ENCODE measurements at regions not wholly inside any gene's neighbourhood (a gene's known extent, or its start where the extent isn't known, plus 50 kb on each side); places are given as distances from the start of the nearest gene placed in this dataset.

- no peak for TF ChIP-seq MAX (IDR thresholded peaks at IDR 0.05)
- TF ChIP-seq RAD21 (IDR thresholded peaks at IDR 0.05), result no peak
- no peak for TF ChIP-seq YY1 (IDR thresholded peaks at IDR 0.05)
- no peak for TF ChIP-seq CTCF (IDR thresholded peaks at IDR 0.05; ENCODE audit: low read depth, low read length, missing input control)
- TF ChIP-seq JUND (IDR thresholded peaks at IDR 0.05), result no peak
- no peak for TF ChIP-seq TAF1 (conservative IDR thresholded peaks at IDR 0.05)
- TF ChIP-seq REST (IDR thresholded peaks at IDR 0.05), result no peak
Measured at GRCh38 chr5:33261747-33262146, 179.0 kb upstream of the TARS1 start.
